Muscle of back (tissue), 3 donors: ENCODE measurements at regions not wholly inside any gene's neighbourhood (a gene's known extent, or its start where the extent isn't known, plus 50 kb on each side); places are given as distances from the start of the nearest gene placed in this dataset.

Experiments
- DNase-seq, 3 donors: peaks; one replicate each; pipeline versions ENCODE4 v3.0.0 to v3.0.0-alpha.2; 2013

DNA sequence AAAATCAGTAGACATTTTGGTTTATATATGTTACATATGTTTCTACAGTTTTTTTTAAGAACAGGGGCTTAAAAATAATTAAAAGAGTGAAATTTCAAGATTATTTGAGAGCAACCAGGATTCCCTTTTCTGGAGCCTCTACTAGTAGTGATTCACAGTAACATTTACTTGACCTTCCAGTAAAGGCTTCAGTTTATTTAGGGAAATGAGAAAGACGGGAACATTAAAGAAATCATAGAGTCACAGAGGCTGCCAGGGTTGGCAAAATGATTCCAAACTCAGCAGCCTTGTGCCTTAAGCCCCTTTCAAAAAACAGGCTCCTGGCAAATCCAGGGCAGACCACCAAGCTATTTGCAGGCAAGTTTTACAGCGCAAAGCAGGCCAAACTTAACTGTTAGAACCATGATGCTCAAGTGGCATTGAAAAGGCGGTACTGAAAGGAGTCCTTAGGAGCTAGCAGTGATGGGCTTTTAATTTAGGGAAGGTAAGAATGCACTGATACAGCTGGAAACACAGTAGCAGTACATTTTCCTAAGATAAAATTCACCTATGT lies 201.1 kb upstream of the ADAMTS9 start:
- no peak for DNase-seq

DNA sequence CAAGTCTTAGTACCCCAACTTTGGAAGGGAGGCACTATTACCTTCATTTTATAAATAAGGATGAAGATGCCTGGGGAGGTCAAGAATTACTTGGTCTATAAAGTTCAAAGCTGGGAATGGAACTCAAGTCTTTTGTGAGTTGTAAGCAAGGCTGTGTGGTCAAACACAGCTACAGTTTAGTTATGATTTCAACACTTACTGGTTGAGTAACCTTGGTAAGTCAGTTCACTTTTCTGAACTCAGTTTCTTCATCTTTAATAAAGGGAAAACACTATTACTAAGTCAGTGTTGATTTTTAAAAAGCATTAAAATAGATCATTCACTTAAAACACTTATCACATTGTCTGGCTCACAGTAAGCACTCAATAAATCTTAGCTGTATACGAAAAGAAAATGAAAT lies 200.4 kb upstream of the ADAMTS9 start:
- DNase-seq: no peak

DNA sequence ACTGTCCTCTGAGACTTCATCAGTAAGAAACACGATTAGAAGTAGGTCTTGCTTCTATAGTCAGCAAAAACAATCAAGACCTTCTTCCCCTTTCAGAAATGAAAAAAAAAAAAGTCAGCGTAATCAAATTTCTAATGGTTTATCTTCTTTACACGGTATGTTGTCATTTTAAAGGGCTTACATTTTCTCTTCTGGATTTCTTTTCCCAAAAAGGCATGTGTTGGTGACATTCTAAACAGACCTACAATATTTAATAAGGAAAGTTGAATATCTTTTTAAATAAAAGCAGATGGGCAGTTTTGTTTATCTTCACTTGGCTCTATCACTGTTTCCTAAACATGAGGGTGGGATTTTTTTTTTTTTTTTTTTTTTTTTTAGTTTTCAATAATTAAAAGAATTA lies 197.3 kb upstream of the ADAMTS9 start:
- no peak for DNase-seq

DNA sequence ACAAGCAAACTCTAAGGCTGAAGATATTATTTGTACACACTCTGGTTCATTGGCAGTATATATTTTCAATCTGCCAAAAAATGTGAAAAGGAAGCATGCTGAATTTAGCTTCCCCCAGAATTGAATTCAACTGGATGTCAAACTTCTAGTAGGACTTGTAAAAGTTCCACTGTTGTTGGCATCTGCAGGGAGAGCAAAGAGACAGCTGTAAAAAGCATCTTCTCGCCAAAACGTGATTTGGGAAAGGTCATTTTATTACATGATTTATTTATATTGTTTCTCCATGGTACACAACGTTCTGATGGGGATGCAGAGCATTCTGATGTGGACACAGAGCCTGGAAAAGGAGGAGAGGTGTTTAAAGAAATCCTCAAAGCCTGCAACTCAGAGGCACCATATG lies 196.7 kb upstream of the ADAMTS9 start:
- peak in 2 of 3 donors; percentile 73 to 89 for DNase-seq

DNA sequence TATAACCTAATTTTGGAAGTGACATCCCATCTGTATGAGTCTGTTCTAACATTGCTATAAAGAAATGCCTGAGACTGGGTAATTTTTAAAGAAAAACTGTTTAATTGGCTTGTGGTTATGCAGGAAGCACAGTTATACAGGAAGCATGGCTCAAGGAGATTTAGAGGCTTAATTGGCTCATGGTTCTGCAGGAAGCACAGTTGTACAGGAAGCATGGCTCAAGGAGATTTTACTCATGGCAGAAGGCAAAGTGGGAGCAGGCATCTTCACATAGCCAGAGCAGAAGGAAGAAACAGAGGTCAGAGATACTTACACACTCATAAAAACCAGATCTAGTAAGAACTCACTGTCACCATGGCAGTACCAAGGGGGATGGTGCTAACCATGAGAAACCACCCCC lies 193.1 kb upstream of the ADAMTS9 start:
- DNase-seq: no peak

DNA sequence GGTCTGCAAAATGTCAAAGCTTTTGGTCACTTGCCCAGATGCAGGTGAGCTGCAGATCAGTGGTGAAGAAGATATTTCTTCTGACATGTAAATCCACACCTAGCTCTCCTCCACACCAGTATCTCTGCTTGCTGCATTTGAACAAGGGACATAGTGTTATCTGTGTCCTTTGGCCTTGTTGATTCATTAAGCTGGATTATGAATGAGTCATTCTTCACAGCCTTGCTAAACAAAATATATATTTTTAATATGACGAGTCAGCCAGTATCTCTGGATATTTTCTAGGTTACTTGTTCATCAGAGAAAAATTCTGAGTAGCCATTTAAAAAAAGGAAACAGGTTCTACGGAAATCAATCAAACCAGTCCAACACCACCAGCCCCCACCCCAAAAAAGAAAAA lies 190.6 kb upstream of the ADAMTS9 start:
- DNase-seq: no peak

DNA sequence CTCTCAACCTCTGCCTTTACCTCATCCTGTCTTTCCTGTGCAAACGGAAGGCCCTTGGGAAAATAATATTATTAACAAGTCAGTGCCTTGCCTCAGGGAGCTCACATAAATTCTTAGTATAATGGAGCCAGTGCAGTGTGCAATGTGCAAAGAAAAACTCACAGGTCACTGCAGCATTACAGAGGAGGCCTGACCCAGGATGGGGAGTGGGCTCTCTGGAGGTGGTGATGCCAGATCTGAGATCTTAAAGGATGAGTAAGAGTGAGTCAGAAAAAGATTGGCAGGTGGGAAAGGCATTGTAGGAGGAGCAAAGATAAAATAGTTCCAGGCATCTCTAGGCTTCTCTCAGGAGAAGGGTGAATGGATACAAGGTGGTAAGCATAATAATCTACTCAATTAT lies 185.6 kb upstream of the ADAMTS9 start:
- no peak for DNase-seq

DNA sequence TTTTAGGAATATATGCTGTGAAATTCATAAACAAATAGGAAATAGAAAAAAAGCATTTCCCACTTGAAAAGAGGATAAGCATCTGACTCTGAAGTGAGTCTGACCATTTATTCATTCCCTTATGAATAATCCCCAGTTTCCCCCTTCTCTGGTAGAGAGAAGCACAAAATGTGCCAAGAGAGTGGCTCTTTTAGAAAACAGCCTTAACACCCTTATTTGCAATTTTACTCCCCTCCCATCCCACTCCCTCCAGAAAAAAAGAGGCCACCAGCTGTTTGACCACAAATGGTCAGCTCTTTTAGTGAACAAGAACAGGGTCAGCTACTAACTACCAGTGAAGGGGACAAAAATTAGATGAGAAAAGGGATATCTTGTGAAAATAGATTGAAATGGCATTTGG lies 184.5 kb upstream of the ADAMTS9 start:
- no peak for DNase-seq

DNA sequence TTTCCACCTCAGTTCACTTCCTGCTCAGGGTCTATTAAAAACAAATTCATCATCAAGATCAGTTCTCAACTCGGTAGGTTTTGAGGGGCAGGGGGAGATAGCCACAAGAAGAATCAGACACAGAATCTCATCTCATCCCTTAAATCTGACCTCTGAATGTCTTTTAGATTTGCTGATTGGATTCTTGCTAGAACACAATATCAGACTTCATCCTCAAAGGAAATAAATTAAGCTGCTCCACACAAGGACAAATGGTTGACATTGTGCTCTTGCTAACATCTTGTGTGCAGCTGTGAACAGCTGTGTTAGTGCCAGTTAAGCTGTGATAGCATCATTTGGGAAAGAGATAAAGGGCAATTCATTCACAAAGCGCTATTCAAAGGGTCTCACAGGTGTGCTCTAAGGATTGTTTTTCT lies 184.0 kb upstream of the ADAMTS9 start:
- peak in 1 of 3 donors; percentile 51 for DNase-seq

DNA sequence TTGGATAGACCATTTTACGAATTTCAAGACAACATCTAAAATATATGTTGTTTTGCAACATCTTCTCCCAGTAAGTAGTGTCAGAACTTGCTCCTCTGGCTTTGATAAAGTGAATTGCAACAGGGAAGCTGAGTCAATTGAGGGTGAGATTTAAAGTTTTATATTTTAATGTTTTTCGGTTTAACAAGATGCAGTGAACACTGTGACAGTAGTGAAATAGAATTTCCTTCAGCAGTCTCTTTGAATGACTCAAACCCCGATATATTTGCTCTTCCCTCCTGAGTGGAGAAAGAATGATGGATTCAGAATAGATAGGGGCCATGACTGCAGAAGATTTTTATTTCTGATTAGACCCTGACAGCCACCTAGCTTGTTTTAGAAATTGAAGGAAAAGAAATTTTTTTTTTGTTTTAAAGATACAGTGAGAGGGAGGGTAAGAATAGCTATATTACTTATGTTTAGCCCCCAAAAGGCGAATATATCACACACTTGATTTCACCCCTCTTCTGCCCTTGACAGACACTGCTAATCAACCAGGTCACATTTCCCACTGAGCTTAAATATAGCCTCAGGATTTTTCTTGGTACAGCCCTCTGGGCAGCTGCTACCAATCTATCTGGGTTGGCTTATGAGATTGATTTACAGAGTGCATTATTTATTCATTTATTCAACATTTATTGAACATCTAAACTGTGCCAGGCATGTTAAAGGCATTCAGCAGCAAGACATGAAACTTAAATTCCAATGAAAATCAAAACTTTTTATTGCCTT lies 183.3 kb upstream of the ADAMTS9 start:
- no peak for DNase-seq

DNA sequence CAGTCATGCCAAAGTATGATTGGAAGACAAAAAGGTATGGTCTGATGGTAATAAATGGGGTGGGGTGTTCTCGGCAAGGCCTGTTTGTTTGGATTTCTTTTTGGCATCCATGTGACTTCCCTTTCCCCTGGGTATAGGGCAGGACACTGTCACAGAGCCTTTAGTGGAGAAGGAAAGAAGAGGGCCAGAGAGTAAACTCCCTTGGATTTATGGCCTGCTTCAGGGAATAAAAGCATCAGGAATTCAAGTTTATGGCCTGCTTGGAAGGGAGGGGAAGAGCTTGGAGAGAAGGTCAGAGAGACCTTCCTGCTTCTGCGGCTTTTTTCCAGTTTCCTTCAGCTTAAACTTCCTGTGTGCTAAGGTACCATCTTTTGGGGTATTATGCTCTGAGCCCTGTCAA lies 179.4 kb upstream of the ADAMTS9 start:
- no peak for DNase-seq

DNA sequence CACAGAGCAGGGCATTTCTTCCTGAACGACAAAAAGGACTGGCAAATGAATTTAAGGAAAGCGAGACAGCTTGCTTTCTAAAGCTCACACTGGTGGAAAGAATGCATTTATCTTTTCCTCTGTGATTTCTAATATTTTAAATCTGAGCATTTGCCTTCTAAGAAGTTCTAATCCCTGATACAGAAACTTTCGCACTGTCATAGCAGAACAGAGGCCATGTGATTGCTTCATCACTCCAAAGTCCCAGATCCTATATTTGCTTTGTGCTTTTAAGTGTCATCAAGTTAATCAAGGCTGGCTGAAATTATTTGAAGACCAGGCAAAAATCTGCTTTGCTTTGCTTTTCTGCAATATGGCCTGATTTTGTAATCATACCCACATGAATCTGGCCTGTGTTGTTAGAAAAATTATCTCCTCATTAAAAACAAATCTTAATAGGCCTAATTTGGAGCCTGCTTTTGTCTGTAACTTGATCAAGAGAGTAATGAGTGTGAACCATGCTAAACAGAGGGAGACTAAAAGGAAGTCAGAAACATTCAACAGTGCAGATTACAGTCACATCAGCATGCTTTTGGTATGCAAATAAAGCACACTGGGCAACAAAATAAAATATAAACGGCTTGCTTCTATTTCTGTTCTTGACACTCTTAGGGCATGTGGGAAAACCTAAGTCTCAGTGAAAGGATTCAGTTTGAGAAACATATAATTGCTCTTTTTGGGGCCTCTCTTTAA lies 178.2 kb upstream of the ADAMTS9 start:
- no peak for DNase-seq

DNA sequence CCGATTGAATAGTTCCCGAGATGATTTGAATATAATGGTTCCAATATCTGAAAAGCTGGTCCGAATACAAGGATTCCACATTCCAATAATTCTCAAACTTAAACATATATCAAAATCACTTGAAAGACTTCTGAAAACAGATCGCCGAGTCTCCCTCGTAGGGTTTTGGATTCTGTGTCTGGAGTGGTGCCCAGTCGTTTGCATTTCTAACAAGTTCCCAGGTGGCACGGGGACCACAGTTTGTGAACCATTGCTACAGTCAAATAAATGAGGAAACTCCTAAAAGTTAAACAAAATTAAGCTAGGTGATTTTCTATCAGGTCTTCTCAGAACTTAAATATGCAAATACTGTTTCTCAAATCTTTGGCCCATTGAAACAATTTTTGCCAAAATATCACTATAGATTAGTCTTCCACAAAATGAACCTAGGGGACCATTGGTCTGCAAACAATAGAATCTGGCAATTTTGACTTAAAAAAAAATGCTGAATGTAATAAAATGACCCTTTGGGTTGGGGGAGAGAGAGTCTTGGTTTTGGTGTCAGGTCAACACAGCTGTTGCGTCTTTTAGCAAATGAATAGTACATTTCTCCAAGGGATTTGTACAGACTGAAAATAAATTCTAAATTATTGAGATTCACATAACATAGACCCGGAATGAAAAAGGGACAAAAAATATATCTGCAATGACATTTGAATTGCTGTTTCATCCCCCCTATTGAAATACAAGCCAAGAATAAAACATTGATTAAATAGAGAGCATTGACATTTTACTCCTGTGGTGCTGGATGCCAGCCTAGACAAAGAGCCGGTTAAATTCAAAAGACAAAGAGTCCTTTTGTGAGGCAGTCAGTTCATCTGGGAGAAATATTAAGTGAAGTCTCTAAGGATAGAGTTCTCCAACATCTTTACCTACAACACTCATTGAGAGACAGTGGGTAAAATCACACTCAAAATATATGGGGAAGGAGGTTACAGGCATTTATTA lies 175.7 kb upstream of the ADAMTS9 start:
- peak in 1 of 3 donors; percentile 56 for DNase-seq

DNA sequence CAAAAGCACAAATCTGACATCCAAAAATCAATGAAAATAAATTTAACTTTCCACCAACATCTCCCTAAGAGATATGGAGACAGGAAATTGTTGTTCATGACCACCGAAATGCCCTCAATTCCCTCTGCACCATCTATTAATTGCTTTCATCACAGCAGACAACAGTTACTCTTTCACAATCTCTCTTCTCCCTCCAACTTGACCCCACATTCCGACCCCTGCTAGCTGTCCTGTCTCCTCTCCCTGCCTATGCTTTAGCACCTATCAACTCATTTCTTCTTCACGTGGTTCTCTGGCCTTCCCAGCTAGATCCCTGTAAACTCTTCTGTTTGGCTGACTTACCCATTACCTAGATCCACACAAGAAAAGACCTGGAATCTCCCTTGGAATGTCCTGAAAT lies 173.9 kb upstream of the ADAMTS9 start:
- DNase-seq: no peak

DNA sequence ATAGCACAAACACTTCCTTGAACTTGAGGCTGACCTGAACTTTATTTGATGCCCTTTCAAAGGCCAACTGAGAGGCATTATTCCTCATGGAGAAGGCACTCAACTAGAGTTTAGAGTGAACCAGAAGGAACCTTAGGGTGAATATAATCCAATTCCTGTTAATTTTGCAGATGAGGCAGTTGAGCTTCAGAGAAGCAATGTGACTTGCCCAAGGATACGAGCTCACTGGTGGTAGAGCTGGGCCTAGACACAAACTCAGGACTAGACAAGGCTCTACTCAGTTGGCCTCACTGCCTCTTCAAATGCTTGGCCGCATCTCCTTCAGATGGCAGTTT lies 172.7 kb upstream of the ADAMTS9 start:
- no peak for DNase-seq

DNA sequence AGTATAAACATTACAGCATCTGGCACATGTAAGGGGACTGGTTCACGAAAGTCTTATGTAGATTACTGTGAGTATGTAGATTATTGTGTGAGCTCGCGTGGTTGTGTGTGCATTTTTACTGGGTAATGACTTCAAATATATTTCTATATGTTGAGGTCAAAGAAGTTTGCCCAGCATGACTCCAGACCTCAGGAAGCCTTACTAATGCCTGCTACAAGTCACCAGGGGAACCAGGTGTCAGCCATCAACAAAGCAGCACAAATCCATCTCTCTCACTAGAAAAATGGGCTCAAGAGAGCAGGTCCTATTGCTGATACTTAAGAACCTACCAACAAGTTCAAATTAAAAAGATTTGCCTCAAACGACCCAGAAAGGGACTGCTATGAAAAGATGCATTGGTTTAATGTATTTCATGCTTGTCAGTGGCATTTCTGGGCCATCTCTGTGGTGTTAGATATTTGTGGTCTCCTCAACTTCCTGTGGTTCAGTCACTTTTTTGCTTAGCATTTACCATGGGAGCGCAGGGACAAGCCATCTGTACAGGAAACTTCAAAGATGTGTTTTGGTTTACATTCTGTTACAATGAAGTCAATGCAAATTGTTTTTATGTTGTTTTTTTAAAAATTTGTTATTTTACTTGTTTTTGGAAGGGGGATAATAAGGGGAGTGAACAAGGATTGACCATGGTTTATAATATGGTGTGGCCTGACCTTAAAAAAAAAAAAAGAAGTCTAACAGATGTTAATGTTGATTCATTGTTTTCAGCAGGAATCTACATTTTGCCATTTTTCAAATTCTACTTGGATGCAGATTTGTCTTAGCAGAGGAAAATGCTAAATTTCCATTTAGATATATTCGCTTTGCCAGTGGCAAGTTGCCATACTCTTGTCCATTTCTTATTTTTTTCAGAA lies 172.1 kb upstream of the ADAMTS9 start:
- peak; percentile 48 to 73 (median 49) for DNase-seq

DNA sequence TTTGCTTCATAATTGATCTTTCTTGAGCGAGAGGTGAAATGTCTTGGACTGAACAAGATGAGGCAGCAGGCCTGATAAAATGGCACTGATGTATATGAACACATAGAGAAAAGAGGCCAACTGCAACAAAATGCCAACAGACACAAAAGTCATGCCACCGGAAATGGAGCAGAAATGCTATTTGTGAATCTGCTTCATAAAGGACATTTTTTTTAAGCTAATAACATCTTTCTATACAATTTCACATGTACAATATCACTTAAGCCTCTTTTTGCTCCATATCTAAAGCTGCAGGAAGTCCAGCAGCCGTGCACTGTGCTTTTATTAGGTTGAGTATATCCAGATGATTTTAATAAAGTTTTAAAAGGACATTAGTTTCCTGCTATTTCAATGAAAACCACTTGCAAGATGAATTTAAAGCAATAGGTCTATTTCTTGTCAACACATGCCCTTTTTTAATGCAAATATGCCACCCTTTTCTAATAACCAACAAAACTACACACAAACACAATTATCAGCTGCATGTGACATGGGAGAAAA lies 169.2 kb upstream of the ADAMTS9 start:
- DNase-seq: peak in 1 of 3 donors; percentile 52

DNA sequence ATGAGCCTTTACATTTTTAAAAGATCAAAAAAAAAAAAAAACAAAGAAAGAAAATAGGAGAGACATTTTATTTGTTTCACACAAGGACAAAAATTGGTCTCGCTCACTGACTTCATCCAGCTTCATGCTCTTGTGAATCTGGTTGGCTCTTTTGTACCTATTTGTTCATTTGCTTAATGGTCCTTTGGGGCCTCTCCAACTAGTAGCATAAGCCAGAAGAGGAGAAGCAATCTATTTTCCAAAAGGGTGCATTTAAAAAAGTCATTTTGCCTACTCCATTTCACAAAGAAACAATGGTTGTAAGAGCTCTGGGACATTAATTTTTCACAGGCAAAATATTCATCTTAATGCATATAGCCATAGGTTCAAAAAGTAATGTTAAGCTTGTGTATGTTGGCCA lies 168.3 kb upstream of the ADAMTS9 start:
- DNase-seq: no peak

DNA sequence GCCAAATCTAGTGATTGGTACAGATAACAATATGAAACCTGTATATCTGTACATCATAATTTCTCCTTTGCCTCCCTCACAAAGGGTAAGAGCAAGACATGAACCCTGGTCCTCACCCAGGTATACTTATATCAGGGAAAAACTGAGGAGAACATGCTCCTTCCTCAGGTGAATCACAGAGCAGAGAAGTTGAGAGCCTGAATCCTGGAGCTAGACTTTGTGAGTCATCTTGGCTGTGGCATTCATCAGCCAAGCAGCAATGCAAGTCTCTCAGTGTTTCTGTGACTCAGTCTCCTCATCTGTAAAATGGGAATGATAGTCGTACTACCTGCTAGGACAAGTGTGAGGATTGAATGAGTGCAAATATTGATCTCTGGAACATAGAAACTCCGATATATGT lies 165.7 kb upstream of the ADAMTS9 start:
- no peak for DNase-seq

DNA sequence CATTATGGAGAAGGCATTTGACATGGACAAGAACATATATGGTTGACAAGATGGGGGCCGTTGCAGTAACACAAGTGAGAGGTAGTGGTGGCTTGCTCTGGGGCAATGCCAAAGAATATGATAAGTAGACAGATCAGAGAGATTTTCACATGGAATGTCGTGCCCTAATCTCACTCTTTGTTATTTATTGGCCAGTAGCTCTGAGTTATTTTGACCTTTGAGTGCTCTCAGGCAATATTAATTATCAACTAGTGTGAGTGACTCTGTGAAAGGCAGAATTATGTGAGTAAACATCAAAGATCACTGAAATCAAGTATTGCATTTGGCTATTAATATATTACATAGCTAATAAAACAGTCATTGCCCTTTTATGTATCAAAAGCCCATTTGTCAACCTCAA lies 164.9 kb upstream of the ADAMTS9 start:
- no peak for DNase-seq

DNA sequence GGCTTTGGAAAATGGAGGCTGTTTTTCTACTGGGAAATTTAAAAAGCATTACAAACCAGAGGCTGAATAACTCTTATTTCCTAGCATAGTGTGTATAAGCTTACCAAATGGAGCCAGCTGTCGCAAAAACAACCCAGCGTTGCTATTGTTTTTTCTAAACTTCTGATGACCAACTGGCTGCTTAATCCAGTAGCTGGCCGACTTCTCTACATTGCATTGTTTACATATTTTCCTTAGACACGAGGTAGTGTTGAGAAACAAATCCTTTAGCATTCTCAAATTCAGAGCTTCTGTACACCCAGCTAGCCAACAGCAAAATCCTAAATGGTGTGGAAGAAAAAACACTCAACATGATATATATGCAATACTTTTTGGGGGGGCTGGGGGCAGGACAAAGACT lies 161.0 kb upstream of the ADAMTS9 start:
- DNase-seq: peak; percentile 64 to 84 (median 66)
